HCT116 (cell line): ENCODE measurements at regions not wholly inside any gene's neighbourhood (a gene's known extent, or its start where the extent isn't known, plus 50 kb on each side); places are given as distances from the start of the nearest gene placed in this dataset.

Experiments
- ATAC-seq: fragments of 200-7000 bp; cut with Tn5 transposase; 2 replicates; pipeline ENCODE4 v1.9.1; 2020; ENCODE audit warnings: mild to moderate bottlenecking, moderate library complexity
- BruUV-seq: library from RNA; stranded (reverse); fragments of 400-500 nt; replicated peaks from 2 replicates; lab custom pipeline; 2021; lab: Mats Ljungman, UMichigan
- CTCF ChIA-PET: fragments of 300-600 bp; sonication (Branson Sonifier 250); formaldehyde crosslinking; loops from one replicate; lab custom pipeline; 2021; ENCODE audit warnings: antibody characterized with exemption; lab: Charles Lee
- POLR2A ChIA-PET: fragments of 300-600, 350-600 bp; sonication (Branson Sonifier 250); formaldehyde crosslinking; loops from one replicate; lab custom pipeline; 2021; ENCODE audit warnings: antibody characterized with exemption; lab: Charles Lee
- RAD21 ChIA-PET, 2 experiments: fragments of 300-600 bp; sonication (Branson Sonifier 250); formaldehyde crosslinking; loops; one replicate each; lab custom pipeline; 2023; ENCODE audit warnings: low total read pairs in 2 of 2; ENCODE audit not compliant: uncharacterized antibody in 2 of 2, unreplicated experiment in 2 of 2, low non-redundant PET in 1 of 2; lab: Charles Lee
- DNase-seq: peaks from one replicate; pipeline ENCODE4 v3.0.0-alpha.2; 2010; ENCODE audit warnings: low read depth, low spot score
- H2AFZ ChIP-seq: fragments of 200-600 bp; shearing (Covaris generic), sonication (generic); 2 replicates; pipeline ENCODE4 v1.6.1; 2017; ENCODE audit warnings: low read depth, mixed run types, mixed read lengths, antibody characterized with exemption, low read length; ENCODE audit not compliant: poor library complexity, severe bottlenecking
- H3K27ac ChIP-seq: 2 replicates; pipeline ENCODE4 v1.5.1; 2012; ENCODE audit warnings: low read depth, low read length
- H3K27me3 ChIP-seq: fragments of 200-600 bp; sonication (generic); 2 replicates; pipeline ENCODE4 v1.6.1; 2016; ENCODE audit warnings: mixed run types, low read length, mixed read lengths; ENCODE audit not compliant: insufficient read depth
- H3K36me3 ChIP-seq, 2 experiments: fragments of 200-500 bp in 1 of 2; fragments of 200-600 bp in 1 of 2; sonication (Bioruptor generic) in 1 of 2; sonication (generic) in 1 of 2; 2 replicates each; pipeline versions ENCODE4 v1.5.1 to v1.6.1; 2014 to 2016; ENCODE audit warnings: low read length in 2 of 2, inconsistent platforms in 1 of 2, mixed read lengths in 1 of 2, mixed run types in 1 of 2; ENCODE audit not compliant: insufficient read depth in 2 of 2, control insufficient read depth in 1 of 2
- H3K4me1 ChIP-seq, 2 experiments: fragments of 200-600 bp in 1 of 2; sonication (generic) in 1 of 2; 2 replicates each; pipeline versions ENCODE4 v1.5.1 to v1.6.1; 2012 to 2017; ENCODE audit warnings: low read length in 2 of 2, inconsistent platforms in 1 of 2, mild to moderate bottlenecking in 1 of 2, mixed read lengths in 1 of 2, mixed run types in 1 of 2, moderate library complexity in 1 of 2; ENCODE audit not compliant: insufficient read depth in 2 of 2, control insufficient read depth in 1 of 2
- H3K4me2 ChIP-seq: fragments of 200-600 bp; sonication (generic); 2 replicates; pipeline ENCODE4 v1.6.1; 2017; ENCODE audit warnings: mixed run types, low read length, mixed read lengths
- H3K4me3 ChIP-seq, 2 experiments: fragments of 200-600 bp in 1 of 2; sonication (generic) in 1 of 2; replicated peaks in 1 of 2; 2 replicates each; pipeline ENCODE4 v1.5.1; 2011 to 2016; ENCODE audit warnings: low read length in 2 of 2, control low read depth in 1 of 2, low read depth in 1 of 2, mild to moderate bottlenecking in 1 of 2, mixed read lengths in 1 of 2, mixed run types in 1 of 2
- H3K79me2 ChIP-seq: fragments of 200-600 bp; sonication (generic); 2 replicates; pipeline ENCODE4 v1.6.1; 2017; ENCODE audit warnings: mild to moderate bottlenecking, mixed run types, low read length, moderate library complexity, mixed read lengths; ENCODE audit not compliant: insufficient read depth
- H3K9ac ChIP-seq: fragments of 200-600 bp; sonication (generic); 2 replicates; pipeline ENCODE4 v1.6.1; 2016; ENCODE audit warnings: low read length, mixed read lengths
- H3K9me2 ChIP-seq: fragments of 200-600 bp; sonication (generic), shearing (Covaris generic); 2 replicates; pipeline ENCODE4 v1.6.1; 2017; ENCODE audit warnings: mixed run types, mild to moderate bottlenecking, moderate library complexity; ENCODE audit not compliant: insufficient read depth
- H3K9me3 ChIP-seq, 2 experiments: fragments of 200-500 bp in 1 of 2; fragments of 200-600 bp in 1 of 2; sonication (Bioruptor generic) in 1 of 2; sonication (generic) in 1 of 2; 2 replicates each; pipeline ENCODE4 v1.6.1; 2014 to 2017; ENCODE audit warnings: low read length in 2 of 2, mixed read lengths in 2 of 2, inconsistent platforms in 1 of 2, low read depth in 1 of 2, mild to moderate bottlenecking in 1 of 2, mixed run types in 1 of 2, moderate library complexity in 1 of 2; ENCODE audit not compliant: control insufficient read depth in 1 of 2, insufficient read depth in 1 of 2
- H4K20me1 ChIP-seq: fragments of 200-600 bp; sonication (generic), shearing (Covaris generic); 2 replicates; pipeline ENCODE4 v1.6.1; 2017; ENCODE audit warnings: mixed run types, mild to moderate bottlenecking, moderate library complexity; ENCODE audit not compliant: insufficient read depth
- CEBPB ChIP-seq: IDR thresholded peaks from 2 replicates; pipeline ENCODE4 v1.6.1; 2012; ENCODE audit warnings: low read depth
- CTCF ChIP-seq, 3 experiments: fragments of 200-600 bp in 1 of 3; sonication (generic) in 1 of 3; IDR thresholded peaks in 2 of 3; conservative IDR thresholded peaks in 1 of 3; 2 replicates each; pipeline ENCODE4 v1.5.1; 2012 to 2017; ENCODE audit warnings: low read depth in 2 of 3, low read length in 2 of 3, antibody characterized with exemption in 1 of 3, borderline replicate concordance in 1 of 3, control low read depth in 1 of 3, mild to moderate bottlenecking in 1 of 3, mixed read lengths in 1 of 3, mixed run types in 1 of 3, moderate library complexity in 1 of 3; ENCODE audit not compliant: insufficient read depth in 1 of 3
- FOSL1 ChIP-seq: IDR thresholded peaks from 2 replicates; pipeline ENCODE4 v1.6.1; 2012; ENCODE audit warnings: low read depth
- MAX ChIP-seq: IDR thresholded peaks from 2 replicates; pipeline ENCODE4 v1.6.1; 2012
- RAD21 ChIP-seq: IDR thresholded peaks from 2 replicates; pipeline ENCODE4 v1.6.1; 2012; ENCODE audit warnings: low read depth, mild to moderate bottlenecking
- SP1 ChIP-seq: IDR thresholded peaks from 2 replicates; pipeline ENCODE4 v1.6.1; 2012; ENCODE audit warnings: low read depth
- TCF7L2 ChIP-seq: IDR thresholded peaks from 2 replicates; pipeline ENCODE4 v1.7.0; 2011; ENCODE audit warnings: borderline replicate concordance, inconsistent platforms; ENCODE audit not compliant: insufficient read depth, insufficient read length; ENCODE audit errors: extremely low read depth
- YY1 ChIP-seq: IDR thresholded peaks from 2 replicates; pipeline ENCODE4 v1.6.1; 2011; ENCODE audit warnings: low read length, low read depth, moderate library complexity, mild to moderate bottlenecking; ENCODE audit not compliant: insufficient replicate concordance; ENCODE audit errors: extremely low read depth
- ZBTB33 ChIP-seq: IDR thresholded peaks from 2 replicates; pipeline ENCODE4 v1.6.1; 2011; ENCODE audit warnings: mild to moderate bottlenecking, low read length, moderate library complexity; ENCODE audit not compliant: insufficient replicate concordance; ENCODE audit errors: extremely low read depth
- ZFX ChIP-seq: fragments of 450-650 bp; IDR thresholded peaks from 2 replicates; pipeline ENCODE4 v1.6.1; 2017
- intact Hi-C: fragments of 100-400 bp; cut with micrococcal nuclease; formaldehyde crosslinking; loops from 2 replicates; pipeline ENCODE4 v1.10.0; 2022

GRCh38 chr13:80515296-80515695 is 174.4 kb upstream of the SPRY2 start:
- CTCF ChIA-PET = no interaction called here
- ATAC-seq = no peak
- BruUV-seq = no TSS peak

GRCh38 chr13:80513196-80513595 is 172.3 kb upstream of the SPRY2 start:
- ChIA-PET CTCF (no interaction called here), POLR2A (no interaction called here)
- TF ChIP-seq TCF7L2 (no peak), ZBTB33 (no peak), CEBPB (no peak), MAX (no peak), RAD21 (no peak), CTCF (IDR thresholded peaks at IDR 0.05 in 2 of 3, conservative IDR thresholded peaks at IDR 0.05 in 1 of 3; ENCODE audit: borderline replicate concordance in 1 of 3, insufficient read depth in 1 of 3, low read depth in 2 of 3, low read length in 2 of 3) (no peak), FOSL1 (no peak)

More at GRCh38 chr13:80515296-80515695, 174.4 kb upstream of the SPRY2 start:
- no peak for DNase-seq
- Histone ChIP-seq H3K4me2 (no peak overlapping the region), H3K27me3 (no peaks in the 10 kb centered on the region), H3K9me3 (no peaks in the 10 kb centered on the region), H3K36me3 (no peaks in the 10 kb centered on the region)
- TF ChIP-seq SP1 (no peak), ZFX (no peak), ZBTB33 (no peak), YY1 (no peak), MAX (no peak), TCF7L2 (no peak)
- TF ChIP-seq, all 23 proteins: peak for 0
- Histone ChIP-seq H2AFZ (no peak overlapping the region), H3K4me1 (no peaks in the 10 kb centered on the region), H3K27ac (no peak overlapping the region), H3K9ac (no peak overlapping the region), H3K4me3 (no peak overlapping the region), H3K79me2 (no peaks in the 10 kb centered on the region), H3K9me2 (no peaks in the 10 kb centered on the region), H4K20me1 (no peaks in the 10 kb centered on the region)
- ChIA-PET RAD21 (no interaction called here), POLR2A (no interaction called here)
- intact Hi-C loops = no loop called here

More at GRCh38 chr13:80513196-80513595, 172.3 kb upstream of the SPRY2 start:
- H3K4me2 ChIP-seq = no peak overlapping the region
- H2AFZ ChIP-seq = no peak overlapping the region
- H3K27me3 ChIP-seq = no peaks in the 10 kb centered on the region
- ATAC-seq (no peak), DNase-seq (no peak)
- H3K9ac ChIP-seq = no peak overlapping the region
- intact Hi-C loops = no loop called here
- no peaks in the 10 kb centered on the region for H3K9me2 ChIP-seq
- no peaks in the 10 kb centered on the region for H4K20me1 ChIP-seq
- H3K36me3 ChIP-seq = no peaks in the 10 kb centered on the region
- H3K4me1 ChIP-seq = no peaks in the 10 kb centered on the region
- no TSS peak for BruUV-seq
- RAD21 ChIA-PET = no interaction called here
- no peaks in the 10 kb centered on the region for H3K79me2 ChIP-seq
- H3K27ac ChIP-seq = no peak overlapping the region
- no peaks in the 10 kb centered on the region for H3K9me3 ChIP-seq
- H3K4me3 ChIP-seq = no peak overlapping the region
